ENCODE measurements at regions not wholly inside any gene's neighbourhood (a gene's known extent, or its start where the extent isn't known, plus 50 kb on each side); places are given as distances from the start of the nearest gene placed in this dataset.

- no peak for DNase-seq (ENCODE audit: low read depth)
These were observed 64.5 kb upstream of the SORCS3 start for GRCh38 chr10:104576611-104577010.

DNA sequence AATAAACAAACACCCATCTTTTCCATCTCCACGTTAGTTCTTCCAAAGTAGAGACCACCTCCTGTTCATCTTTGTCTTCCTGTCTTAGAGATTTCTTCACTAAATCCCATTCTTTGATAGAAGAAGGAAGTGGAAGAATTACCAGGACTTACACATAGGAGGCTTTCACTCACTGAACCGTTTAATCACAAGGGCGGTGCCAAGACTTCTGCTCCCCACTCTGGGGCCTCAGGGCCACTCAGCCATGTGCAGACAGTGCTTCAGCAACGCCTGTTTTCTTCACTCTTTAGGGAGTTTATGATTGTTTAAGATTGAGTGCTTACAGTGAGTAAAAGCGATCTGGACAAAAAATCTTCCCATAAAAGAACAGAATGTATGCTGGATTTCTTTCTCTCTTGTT is 63.9 kb upstream of the SORCS3 start:
- no peak for DNase-seq (ENCODE audit: low read depth)

- DNase-seq (ENCODE audit: low read depth), result no peak
These were observed 63.1 kb upstream of the SORCS3 start for GRCh38 chr10:104577861-104578521.

GRCh38 chr10:104578671-104579070 is 62.4 kb upstream of the SORCS3 start:
- DNase-seq (ENCODE audit: low read depth), result no peak

DNA sequence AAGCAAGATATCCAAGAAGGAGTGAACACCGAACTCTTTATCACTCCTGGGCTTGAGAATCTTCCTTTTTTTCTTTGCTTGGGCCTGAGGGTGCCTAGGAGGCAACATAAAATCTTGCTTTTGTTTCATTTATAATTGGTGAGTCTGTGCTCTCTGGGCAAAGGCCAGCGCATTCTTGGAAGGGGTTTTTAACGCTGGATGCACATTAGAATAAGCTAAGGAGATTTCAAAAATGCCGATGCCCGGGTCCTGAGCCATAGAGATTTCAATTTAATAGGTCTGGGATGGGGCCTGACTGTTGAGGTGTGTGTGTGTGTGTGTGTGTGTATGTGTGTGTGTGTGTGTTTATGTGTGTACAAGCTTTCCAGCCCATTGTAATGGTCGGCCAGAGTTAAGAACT is 62.0 kb upstream of the SORCS3 start:
- DNase-seq (ENCODE audit: low read depth), result no peak

DNA sequence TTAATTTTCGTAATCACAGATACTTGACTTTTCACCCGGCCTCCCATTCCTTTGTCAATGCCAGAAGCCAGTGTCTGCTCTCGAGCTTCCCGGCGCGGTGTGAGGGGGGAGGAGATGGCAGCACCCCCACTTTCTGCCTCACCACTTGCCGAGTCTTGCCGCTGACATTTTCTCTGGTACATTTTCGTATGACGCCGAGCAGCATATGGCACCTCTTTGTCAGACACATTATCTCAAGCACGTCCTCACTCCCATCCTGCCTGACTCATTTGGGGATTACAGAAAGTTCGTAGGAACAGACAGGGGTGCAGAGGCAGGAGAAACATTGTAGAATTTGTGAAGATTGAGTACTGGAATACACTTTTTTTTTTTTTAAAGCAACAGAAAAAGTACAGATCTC is 60.8 kb upstream of the SORCS3 start:
- DNase-seq (ENCODE audit: low read depth), result no peak

GRCh38 chr10:104580774-104581675 is 60.1 kb upstream of the SORCS3 start:
- DNase-seq (ENCODE audit: low read depth), result peak; percentile 45

DNA sequence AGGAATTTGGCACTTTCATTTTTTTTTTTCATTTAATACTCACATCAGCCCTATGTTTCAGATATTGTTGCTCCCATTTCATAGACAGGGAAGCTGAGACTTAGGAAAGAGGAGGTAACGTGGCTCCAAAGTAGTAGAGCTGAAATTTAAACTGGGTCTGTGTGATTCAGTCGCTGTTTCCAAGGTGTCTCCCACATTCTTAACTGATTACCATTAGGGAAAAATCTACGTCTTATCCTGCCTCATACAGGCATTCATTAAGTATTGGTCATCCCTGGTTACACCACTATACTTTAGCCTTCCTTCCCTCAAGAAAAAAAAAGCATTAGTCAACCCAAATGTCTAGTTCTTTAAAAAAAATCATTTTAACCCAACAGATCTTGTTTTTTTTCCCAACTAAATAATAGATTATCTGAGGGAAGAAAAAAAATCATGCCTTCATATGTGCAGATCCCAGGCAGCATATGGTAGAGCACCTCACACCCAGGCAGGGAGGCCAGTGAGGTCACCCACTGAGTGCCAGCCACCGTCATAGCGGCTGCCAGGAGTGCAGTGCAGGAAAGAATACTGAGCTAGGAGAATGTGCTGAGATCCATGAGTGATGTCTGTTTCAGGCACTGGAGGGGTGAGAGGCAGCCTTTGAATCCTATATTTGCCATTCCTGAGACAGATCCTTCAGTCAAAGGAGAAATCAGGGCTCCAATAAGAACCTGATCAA is 59.0 kb upstream of the SORCS3 start:
- no peak for DNase-seq (ENCODE audit: low read depth)

GRCh38 chr10:104582602-104582951 is 58.5 kb upstream of the SORCS3 start:
- DNase-seq (ENCODE audit: low read depth), result no peak

DNA sequence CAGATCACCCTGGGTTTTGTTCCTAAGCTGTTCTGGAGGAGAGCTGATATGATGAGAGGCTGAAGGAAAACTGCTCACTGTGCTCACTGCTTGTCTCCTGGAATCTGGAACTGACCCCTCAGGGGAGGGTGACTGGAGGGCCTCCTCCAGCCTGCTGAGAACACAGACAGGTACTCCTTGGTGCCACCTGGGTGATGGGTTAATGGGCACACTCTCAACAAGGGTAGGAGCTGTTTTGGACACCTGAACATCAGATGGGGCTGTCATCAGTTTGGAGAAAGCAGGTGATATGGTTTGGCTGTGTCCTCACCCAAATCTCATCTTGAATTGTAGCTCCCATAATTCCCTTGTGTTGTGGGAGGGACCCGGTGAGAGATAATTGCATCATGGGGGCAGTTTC is 58.1 kb upstream of the SORCS3 start:
- DNase-seq (ENCODE audit: low read depth), result no peak

GRCh38 chr10:104584541-104584940 is 56.5 kb upstream of the SORCS3 start:
- DNase-seq (ENCODE audit: low read depth), result no peak

DNA sequence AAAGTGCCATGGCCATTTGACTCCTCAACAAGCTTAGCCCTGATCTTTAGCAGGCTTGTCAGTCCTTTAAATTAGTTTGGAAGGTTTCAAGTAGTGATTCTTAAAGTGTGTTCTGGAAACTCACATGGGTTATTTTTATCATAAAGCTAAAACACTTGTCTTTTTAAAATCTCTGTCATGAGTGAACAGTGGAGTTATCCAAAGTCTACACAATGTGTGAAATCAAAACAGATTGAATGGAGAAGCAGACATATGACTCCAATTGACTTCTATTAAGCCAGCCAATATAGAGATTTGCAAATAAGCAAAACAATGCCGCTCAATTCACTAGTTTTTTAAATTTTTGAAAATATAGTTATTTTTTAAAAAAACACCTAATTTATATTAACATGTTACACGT is 53.3 kb upstream of the SORCS3 start:
- no peak for DNase-seq (ENCODE audit: low read depth)

DNA sequence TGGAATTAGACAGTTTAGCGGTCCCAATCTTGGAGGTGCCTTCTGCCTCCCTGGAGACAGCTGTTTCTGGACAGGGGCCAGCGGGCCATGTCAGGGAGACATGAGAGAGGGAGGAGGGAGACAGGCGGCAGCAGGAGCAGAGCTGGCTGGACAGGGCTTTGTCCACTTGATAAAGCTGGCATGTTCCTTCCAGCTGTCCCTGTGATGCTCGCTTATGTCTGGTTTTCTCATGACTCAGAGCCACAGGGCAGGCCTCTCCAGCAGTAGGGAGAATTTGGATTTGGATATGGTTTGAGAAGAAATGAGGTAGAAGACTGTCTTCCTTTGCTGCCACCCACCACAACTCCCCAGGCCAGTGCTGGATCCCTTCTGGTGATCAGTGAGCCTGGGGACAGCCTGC is 51.7 kb upstream of the SORCS3 start:
- no peak for DNase-seq (ENCODE audit: low read depth)

- no peak for DNase-seq (ENCODE audit: low read depth)
These were observed 51.2 kb upstream of the SORCS3 start for GRCh38 chr10:104589871-104590270.

Measured in CMK (cell line).